22Rv1 (cell line): ENCODE measurements at regions not wholly inside any gene's neighbourhood (a gene's known extent, or its start where the extent isn't known, plus 50 kb on each side); places are given as distances from the start of the nearest gene placed in this dataset.

Experiments used
- CTCF ChIP-seq: fragments of 450-650 bp; IDR thresholded peaks from 2 replicates; pipeline ENCODE4 v1.5.1; 2017; ENCODE audit warnings: mild to moderate bottlenecking
- ZFX ChIP-seq: fragments of 450-650 bp; IDR thresholded peaks from 2 replicates; pipeline ENCODE4 v1.6.1; 2017; ENCODE audit warnings: antibody characterized with exemption, borderline replicate concordance

- TF ChIP-seq CTCF (no peak), ZFX (no peak)
Measured at GRCh38 chr1:184176058-184176457, 124.5 kb downstream of the TSEN15 start.
